ENCODE measurements at regions not wholly inside any gene's neighbourhood (a gene's known extent, or its start where the extent isn't known, plus 50 kb on each side); places are given as distances from the start of the nearest gene placed in this dataset.

GRCh38 chr2:207427986-207428385 is 101.8 kb upstream of the CREB1 start:
- no peak for DNase-seq (ENCODE audit: low spot score)
- in situ Hi-C loops (cut with MboI; ENCODE audit: low sequenced_read_pairs, unreplicated experiment) = no loop called here
- TF ChIP-seq CTCF (IDR thresholded peaks at IDR 0.05; ENCODE audit: borderline replicate concordance, control extremely low read depth, extremely low read depth, insufficient read depth, missing control alignments) = no peak

- no peak for DNase-seq (ENCODE audit: low spot score)
- in situ Hi-C loops (cut with MboI; ENCODE audit: low sequenced_read_pairs, unreplicated experiment) = no loop called here
- no peak for TF ChIP-seq CTCF (IDR thresholded peaks at IDR 0.05; ENCODE audit: borderline replicate concordance, control extremely low read depth, extremely low read depth, insufficient read depth, missing control alignments)
Measured at GRCh38 chr2:207428573-207428972, 101.2 kb upstream of the CREB1 start.

GRCh38 chr2:207432453-207432852 is 97.3 kb upstream of the CREB1 start:
- DNase-seq (ENCODE audit: low spot score) = no peak
- TF ChIP-seq CTCF (IDR thresholded peaks at IDR 0.05; ENCODE audit: borderline replicate concordance, control extremely low read depth, extremely low read depth, insufficient read depth, missing control alignments) = no peak
- in situ Hi-C loops (cut with MboI; ENCODE audit: low sequenced_read_pairs, unreplicated experiment) = no loop called here

- TF ChIP-seq CTCF (IDR thresholded peaks at IDR 0.05; ENCODE audit: borderline replicate concordance, control extremely low read depth, extremely low read depth, insufficient read depth, missing control alignments) = no peak
Measured at GRCh38 chr2:207434306-207434705, 95.5 kb upstream of the CREB1 start.

GRCh38 chr2:207434899-207435465 is 94.8 kb upstream of the CREB1 start:
- DNase-seq (ENCODE audit: low spot score) = no peak
- TF ChIP-seq CTCF (IDR thresholded peaks at IDR 0.05; ENCODE audit: borderline replicate concordance, control extremely low read depth, extremely low read depth, insufficient read depth, missing control alignments) = no peak
- in situ Hi-C loops (cut with MboI; ENCODE audit: low sequenced_read_pairs, unreplicated experiment) = no loop called here

More at GRCh38 chr2:207434306-207434705, 95.5 kb upstream of the CREB1 start:
- in situ Hi-C loops (cut with MboI; ENCODE audit: low sequenced_read_pairs, unreplicated experiment) = no loop called here
- DNase-seq (ENCODE audit: low spot score) = no peak

GRCh38 chr2:207437136-207437523 is 92.6 kb upstream of the CREB1 start:
- no peak for DNase-seq (ENCODE audit: low spot score)
- TF ChIP-seq CTCF (IDR thresholded peaks at IDR 0.05; ENCODE audit: borderline replicate concordance, control extremely low read depth, extremely low read depth, insufficient read depth, missing control alignments) = no peak
- in situ Hi-C loops (cut with MboI; ENCODE audit: low sequenced_read_pairs, unreplicated experiment) = no loop called here
